ENCODE measurements at regions not wholly inside any gene's neighbourhood (a gene's known extent, or its start where the extent isn't known, plus 50 kb on each side); places are given as distances from the start of the nearest gene placed in this dataset. TPM values are rescaled to one million over a fixed set of nuclear protein-coding genes. Genes with fewer than 3 reads are reported as not detected.
"Not testable (repeated sequence)": the region's sequence is repeated elsewhere in the genome, so short reads cannot be mapped to it uniquely, and the experiment has no call there.

DNA sequence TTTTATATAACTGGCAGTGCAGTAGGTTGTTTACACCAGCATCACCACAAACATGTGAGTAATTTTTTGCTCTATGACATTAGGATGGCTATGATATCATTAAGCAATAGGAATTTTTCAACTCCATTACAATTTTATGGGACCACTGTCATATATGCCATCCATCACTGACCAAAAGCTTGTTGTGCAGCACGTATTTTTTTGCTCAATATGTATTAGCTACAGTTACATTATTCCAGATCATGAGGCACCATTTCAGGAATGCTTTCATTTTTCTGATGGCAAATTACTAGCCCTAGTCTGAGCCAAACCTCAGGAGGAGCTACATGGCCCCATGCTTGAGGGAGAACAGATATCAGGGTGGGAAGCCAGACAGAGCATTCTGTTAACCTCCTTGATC, 56.8 kb upstream of the DCLK2 start:
- no peaks in the 10 kb centered on the region for H3K36me3 ChIP-seq (ENCODE audit: control insufficient read depth in 1 of 2, insufficient read depth in 2 of 2, low read depth in 1 of 2, low read length in 2 of 2)
- H2BK15ac ChIP-seq (ENCODE audit: low read depth, poor library complexity, severe bottlenecking) = no peak overlapping the region
- no peak overlapping the region for H4K91ac ChIP-seq (ENCODE audit: low read length)
- no peak overlapping the region for H2BK5ac ChIP-seq (ENCODE audit: low read depth, low read length, poor library complexity, severe bottlenecking)
- H3K4me3 ChIP-seq (ENCODE audit: insufficient read depth in 1 of 2, low read depth in 1 of 2, low read length in 2 of 2) = no peak overlapping the region
- peak overlapping the region in 1 of 2 experiments; percentile 21 for H3K18ac ChIP-seq (ENCODE audit: low read depth in 1 of 2, low read length in 2 of 2)
- DNase-seq = no peak
- no peak overlapping the region for H3K9ac ChIP-seq (ENCODE audit: low read length)
- H3K14ac ChIP-seq (ENCODE audit: low read length in 2 of 2) = no peak overlapping the region
- H3K79me1 ChIP-seq (replicated peaks; ENCODE audit: low read length, poor library complexity, severe bottlenecking) = no peaks in the 10 kb centered on the region
- H3K9me3 ChIP-seq (ENCODE audit: control insufficient read depth, low read length) = no peaks in the 10 kb centered on the region
- H3K23ac ChIP-seq (ENCODE audit: low read length in 2 of 2) = no peak overlapping the region
- H3K4me1 ChIP-seq (ENCODE audit: control insufficient read depth, insufficient read depth, low read depth, low read length) = no peaks in the 10 kb centered on the region
- no peak overlapping the region for H2AK5ac ChIP-seq (ENCODE audit: low read length, severe bottlenecking)
- no peak overlapping the region for H4K8ac ChIP-seq (ENCODE audit: low read length)
- H3K4ac ChIP-seq (ENCODE audit: low read depth in 1 of 2, low read length in 2 of 2) = no peak overlapping the region
- H3K4me2 ChIP-seq (ENCODE audit: low read length, poor library complexity, severe bottlenecking) = no peak overlapping the region
- WGBS = 93% methylated on average over 1 of the region's 1 CpG
- no peaks in the 10 kb centered on the region for H3K27me3 ChIP-seq (ENCODE audit: control insufficient read depth in 1 of 2, insufficient read depth in 1 of 2, low read length in 2 of 2)
- H3K27ac ChIP-seq (ENCODE audit: low read length, poor library complexity, severe bottlenecking) = no peak overlapping the region
- no peak overlapping the region for H2BK12ac ChIP-seq (ENCODE audit: low read length in 2 of 2)
- no peak overlapping the region for H2AFZ ChIP-seq (ENCODE audit: low read depth, low read length)
- peak overlapping the region; percentile 13 for H2BK120ac ChIP-seq (ENCODE audit: low read depth, low read length)

DNA sequence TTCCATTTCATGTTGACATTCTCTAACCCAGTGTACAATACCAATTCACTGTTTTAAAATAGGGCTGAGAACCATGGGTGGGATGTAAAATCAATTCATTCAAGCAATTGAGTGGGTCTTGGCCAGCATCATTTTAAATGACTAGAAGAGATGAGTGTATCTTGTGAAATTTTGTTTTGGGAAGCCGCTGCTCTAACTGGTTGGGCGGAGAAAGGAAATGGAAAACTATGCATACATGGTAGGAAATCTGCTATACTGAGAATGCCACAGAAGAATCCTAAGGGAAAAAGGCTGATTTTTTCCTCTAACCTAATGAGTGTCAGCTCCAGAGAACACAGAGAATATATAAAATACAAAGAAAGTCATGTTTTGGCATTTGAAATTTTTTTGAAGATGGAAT, 54.8 kb upstream of the DCLK2 start:
- no peak overlapping the region for H3K23ac ChIP-seq (ENCODE audit: low read length in 2 of 2)
- H3K79me1 ChIP-seq (replicated peaks; ENCODE audit: low read length, poor library complexity, severe bottlenecking) = no peaks in the 10 kb centered on the region
- H3K9ac ChIP-seq (ENCODE audit: low read length) = no peak overlapping the region
- H2BK15ac ChIP-seq (ENCODE audit: low read depth, poor library complexity, severe bottlenecking) = no peak overlapping the region
- H3K4me3 ChIP-seq (ENCODE audit: insufficient read depth in 1 of 2, low read depth in 1 of 2, low read length in 2 of 2) = no peak overlapping the region
- H2AFZ ChIP-seq (ENCODE audit: low read depth, low read length) = no peak overlapping the region
- no peak overlapping the region for H2BK12ac ChIP-seq (ENCODE audit: low read length in 2 of 2)
- no peaks in the 10 kb centered on the region for H3K36me3 ChIP-seq (ENCODE audit: control insufficient read depth in 1 of 2, insufficient read depth in 2 of 2, low read depth in 1 of 2, low read length in 2 of 2)
- H3K18ac ChIP-seq (ENCODE audit: low read depth in 1 of 2, low read length in 2 of 2) = no peak overlapping the region
- no peaks in the 10 kb centered on the region for H3K4me1 ChIP-seq (ENCODE audit: control insufficient read depth, insufficient read depth, low read depth, low read length)
- no peak overlapping the region for H2AK5ac ChIP-seq (ENCODE audit: low read length, severe bottlenecking)
- H4K8ac ChIP-seq (ENCODE audit: low read length) = no peak overlapping the region
- H3K4ac ChIP-seq (ENCODE audit: low read depth in 1 of 2, low read length in 2 of 2) = no peak overlapping the region
- H3K9me3 ChIP-seq (ENCODE audit: control insufficient read depth, low read length) = peaks cover 9% of the 10 kb centered on the region
- no peaks in the 10 kb centered on the region for H3K27me3 ChIP-seq (ENCODE audit: control insufficient read depth in 1 of 2, insufficient read depth in 1 of 2, low read length in 2 of 2)
- H2BK5ac ChIP-seq (ENCODE audit: low read depth, low read length, poor library complexity, severe bottlenecking) = no peak overlapping the region
- H3K4me2 ChIP-seq (ENCODE audit: low read length, poor library complexity, severe bottlenecking) = no peak overlapping the region
- WGBS = 95% methylated on average over 2 of the region's 2 CpGs
- no peak overlapping the region for H3K14ac ChIP-seq (ENCODE audit: low read length in 2 of 2)
- DNase-seq = no peak
- H4K91ac ChIP-seq (ENCODE audit: low read length) = no peak overlapping the region
- no peak overlapping the region for H3K27ac ChIP-seq (ENCODE audit: low read length, poor library complexity, severe bottlenecking)
- no peak overlapping the region for H2BK120ac ChIP-seq (ENCODE audit: low read depth, low read length)

DNA sequence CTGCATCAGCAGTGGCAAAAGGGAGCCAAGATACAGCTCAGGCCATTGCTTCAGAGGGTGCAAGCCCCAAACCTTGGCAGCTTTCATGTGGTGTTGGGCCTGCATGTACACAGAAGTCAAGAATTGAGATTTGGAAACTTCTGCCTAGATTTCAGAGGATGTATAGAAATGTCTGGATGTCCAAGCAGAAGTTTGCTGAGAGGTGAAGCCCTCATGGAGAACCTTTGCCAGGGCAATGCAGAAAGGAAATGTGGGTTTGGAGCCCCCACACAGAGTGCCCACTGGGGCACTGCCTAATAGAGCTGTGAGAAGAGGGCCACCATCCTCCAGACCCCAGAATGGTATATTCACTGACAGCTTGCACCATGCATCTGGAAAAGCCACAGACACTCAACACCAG, 51.3 kb upstream of the DCLK2 start:
- H3K79me1 ChIP-seq (replicated peaks; ENCODE audit: low read length, poor library complexity, severe bottlenecking); H2BK120ac ChIP-seq (ENCODE audit: low read depth, low read length); H3K4me1 ChIP-seq (ENCODE audit: control insufficient read depth, insufficient read depth, low read depth, low read length); H2BK15ac ChIP-seq (ENCODE audit: low read depth, poor library complexity, severe bottlenecking); H2AFZ ChIP-seq (ENCODE audit: low read depth, low read length); H4K91ac ChIP-seq (ENCODE audit: low read length); H3K14ac ChIP-seq (ENCODE audit: low read length in 2 of 2); H2AK5ac ChIP-seq (ENCODE audit: low read length, severe bottlenecking); H3K9me3 ChIP-seq (ENCODE audit: control insufficient read depth, low read length); DNase-seq; H3K18ac ChIP-seq (ENCODE audit: low read depth in 1 of 2, low read length in 2 of 2); H3K4ac ChIP-seq (ENCODE audit: low read depth in 1 of 2, low read length in 2 of 2); H2BK12ac ChIP-seq (ENCODE audit: low read length in 2 of 2); H3K4me2 ChIP-seq (ENCODE audit: low read length, poor library complexity, severe bottlenecking); H4K8ac ChIP-seq (ENCODE audit: low read length); H3K27ac ChIP-seq (ENCODE audit: low read length, poor library complexity, severe bottlenecking); H2BK5ac ChIP-seq (ENCODE audit: low read depth, low read length, poor library complexity, severe bottlenecking); H3K23ac ChIP-seq (ENCODE audit: low read length in 2 of 2); H3K36me3 ChIP-seq (ENCODE audit: control insufficient read depth in 1 of 2, insufficient read depth in 2 of 2, low read depth in 1 of 2, low read length in 2 of 2); H3K27me3 ChIP-seq (ENCODE audit: control insufficient read depth in 1 of 2, insufficient read depth in 1 of 2, low read length in 2 of 2); H3K9ac ChIP-seq (ENCODE audit: low read length); H3K4me3 ChIP-seq (ENCODE audit: insufficient read depth in 1 of 2, low read depth in 1 of 2, low read length in 2 of 2): not testable (repeated sequence)

Small RNA genes lying in the stretch of these regions (small RNA-seq; reads per million reads assigned to genes)
- gene RNA5SP167 (ENCODE audit: low read depth) (not detected), gene RNU6-1230P (ENCODE audit: low read depth) (not detected)
